NCI-H748 treated with DMSO at 0.1 percent for 48 hours (cell line): ENCODE measurements at regions not wholly inside any gene's neighbourhood (a gene's known extent, or its start where the extent isn't known, plus 50 kb on each side); places are given as distances from the start of the nearest gene placed in this dataset.

Experiments used
- DNase-seq: peaks from one replicate; lab custom pipeline; 2025; lab: John Stamatoyannopoulos, UW

GRCh38 chr5:14017904-14018303 is 73.4 kb upstream of the DNAH5 start:
- no peak for DNase-seq

DNA sequence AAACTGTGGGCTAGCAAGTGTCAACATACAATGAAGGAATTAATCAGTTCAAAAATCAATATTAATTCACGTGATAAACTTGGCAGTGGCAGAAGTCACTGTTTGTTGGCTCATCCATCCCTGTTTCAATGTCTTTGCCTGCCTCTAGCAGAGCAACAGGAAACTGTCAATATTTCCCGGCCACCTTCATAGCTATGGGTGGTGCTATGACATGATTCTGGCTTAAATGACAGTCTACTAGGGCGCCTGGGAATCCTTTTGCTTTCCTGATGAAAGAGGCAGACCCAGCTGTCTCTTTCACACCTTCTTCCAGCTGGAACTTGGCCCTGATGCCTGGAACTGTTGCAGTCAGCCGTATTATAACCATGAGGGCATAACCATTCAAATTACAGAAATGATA is 72.1 kb upstream of the DNAH5 start:
- no peak for DNase-seq

DNA sequence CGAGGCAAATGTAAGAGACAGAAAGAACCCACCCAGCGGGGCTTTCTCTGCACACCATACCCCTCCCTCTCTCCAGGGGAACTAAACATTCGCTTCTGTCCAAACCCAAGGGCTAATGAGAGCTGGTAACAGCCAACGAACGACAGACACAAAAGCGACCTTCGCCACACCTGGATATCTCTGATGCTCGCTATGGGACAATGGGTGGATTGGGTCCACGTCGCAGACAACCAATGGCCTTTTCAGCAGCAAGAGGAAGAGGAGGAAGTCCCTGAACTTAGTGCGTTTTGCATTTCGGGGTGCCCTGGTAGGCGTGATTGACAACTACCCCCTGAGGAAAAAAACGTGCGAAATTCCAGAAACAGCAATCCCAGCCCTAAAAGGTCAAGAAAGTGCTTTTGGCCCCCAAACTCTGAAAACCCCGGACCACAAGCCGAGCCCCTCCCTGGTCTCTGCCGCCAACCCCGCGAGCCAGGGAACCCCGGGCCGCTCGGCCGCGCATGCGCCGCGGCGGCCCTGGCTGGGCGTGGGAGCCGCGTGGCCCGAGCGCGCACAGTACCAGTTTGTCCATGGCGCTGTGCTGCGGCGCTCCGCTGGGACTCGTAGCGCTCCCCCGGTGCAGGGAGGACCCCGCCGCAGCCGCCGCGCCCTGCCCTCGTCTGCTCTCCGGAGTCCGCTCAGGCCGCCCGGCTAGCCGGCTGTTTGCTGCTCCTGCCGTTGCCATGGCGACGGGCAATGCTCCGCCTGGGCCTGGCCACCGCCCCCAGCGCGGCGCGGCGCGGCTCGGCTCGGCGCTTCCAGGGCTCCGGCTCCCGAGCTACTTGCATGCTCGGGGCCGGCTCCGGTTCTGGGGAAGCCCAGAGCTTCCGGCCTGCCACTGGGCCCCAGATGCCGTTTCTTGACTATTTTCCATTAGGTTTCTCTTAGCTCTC is 66.9 kb upstream of the DNAH5 start:
- DNase-seq = peak; percentile 100

- DNase-seq = peak; percentile 84
Observed at GRCh38 chr5:14009575-14009974, 65.1 kb upstream of the DNAH5 start.

GRCh38 chr5:14008819-14009311 is 64.4 kb upstream of the DNAH5 start:
- DNase-seq = peak; percentile 74

DNA sequence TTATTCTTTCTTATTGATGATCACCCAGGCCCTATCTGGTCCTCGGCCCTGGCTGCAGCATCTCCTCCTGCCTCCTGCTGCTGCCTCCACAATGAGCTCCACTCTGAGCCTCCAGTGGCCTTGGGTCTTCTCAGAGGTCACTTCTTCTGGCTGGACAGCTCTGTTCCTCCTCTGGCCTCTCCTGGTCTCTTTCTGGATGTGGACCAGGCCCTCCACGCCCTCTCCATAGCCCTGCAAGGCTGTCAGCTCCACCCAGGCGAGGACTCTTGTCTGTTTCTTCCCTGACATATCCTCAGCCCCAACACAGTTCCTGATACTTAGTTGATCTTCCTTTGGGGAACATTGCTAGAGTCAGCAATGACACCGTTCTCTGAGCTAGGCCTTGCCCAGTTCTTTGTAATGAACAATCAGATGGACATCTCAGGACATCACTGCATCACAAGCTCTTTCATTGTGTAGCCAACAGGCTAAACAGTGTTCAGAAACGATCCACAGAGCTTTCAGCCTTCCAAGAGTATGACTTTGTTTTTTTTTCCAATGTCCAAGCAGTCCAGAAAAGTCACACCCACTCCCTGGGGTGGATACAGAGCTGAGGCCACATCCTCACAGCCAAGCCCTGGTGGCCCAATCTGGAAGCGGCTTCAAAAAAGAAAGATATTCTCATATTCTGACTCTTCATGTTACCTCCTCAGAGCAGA is 62.5 kb upstream of the DNAH5 start:
- DNase-seq = no peak

GRCh38 chr5:14004598-14005394 is 60.3 kb upstream of the DNAH5 start:
- DNase-seq = no peak

- no peak for DNase-seq
Observed at GRCh38 chr5:14003936-14004335, 59.4 kb upstream of the DNAH5 start.

- no peak for DNase-seq
Observed at GRCh38 chr5:14003513-14003912, 59.0 kb upstream of the DNAH5 start.

DNA sequence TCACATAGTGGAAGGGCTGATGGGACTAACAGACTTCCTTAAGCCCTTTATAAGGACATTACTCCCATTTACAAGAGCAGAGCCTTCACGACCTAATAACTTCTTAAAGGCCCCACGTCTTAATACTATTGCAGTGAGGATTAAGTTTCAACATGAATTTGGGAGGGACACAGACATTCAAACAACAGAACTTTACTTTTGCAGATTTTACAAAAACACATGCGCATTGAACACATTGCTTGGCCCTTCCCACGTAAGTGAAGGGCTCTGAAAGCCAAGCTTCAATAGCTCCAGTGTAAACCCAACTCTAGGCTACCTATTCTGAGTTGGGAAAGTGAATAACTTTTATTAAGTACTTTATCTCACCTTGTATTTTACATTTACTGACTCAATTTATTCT is 53.8 kb upstream of the DNAH5 start:
- no peak for DNase-seq

DNA sequence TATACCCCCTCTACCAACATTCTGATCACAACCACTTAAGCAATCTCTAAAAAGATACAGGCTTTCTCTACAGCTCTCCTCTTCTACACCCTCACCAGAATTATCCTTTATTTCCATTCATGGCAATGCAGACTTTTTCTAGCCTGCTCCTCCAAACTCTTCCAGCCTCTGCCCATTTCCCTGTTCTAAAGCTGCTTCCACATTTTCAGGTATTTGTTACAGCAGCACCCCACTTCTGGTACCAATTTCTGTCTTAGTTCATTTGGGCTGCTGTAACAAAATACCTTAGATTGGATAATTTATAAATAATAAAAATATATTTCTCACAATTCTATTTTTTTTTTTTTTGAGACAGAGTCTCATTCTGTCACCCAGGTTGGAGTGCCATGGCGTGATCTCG is 53.0 kb upstream of the DNAH5 start:
- DNase-seq = no peak

DNA sequence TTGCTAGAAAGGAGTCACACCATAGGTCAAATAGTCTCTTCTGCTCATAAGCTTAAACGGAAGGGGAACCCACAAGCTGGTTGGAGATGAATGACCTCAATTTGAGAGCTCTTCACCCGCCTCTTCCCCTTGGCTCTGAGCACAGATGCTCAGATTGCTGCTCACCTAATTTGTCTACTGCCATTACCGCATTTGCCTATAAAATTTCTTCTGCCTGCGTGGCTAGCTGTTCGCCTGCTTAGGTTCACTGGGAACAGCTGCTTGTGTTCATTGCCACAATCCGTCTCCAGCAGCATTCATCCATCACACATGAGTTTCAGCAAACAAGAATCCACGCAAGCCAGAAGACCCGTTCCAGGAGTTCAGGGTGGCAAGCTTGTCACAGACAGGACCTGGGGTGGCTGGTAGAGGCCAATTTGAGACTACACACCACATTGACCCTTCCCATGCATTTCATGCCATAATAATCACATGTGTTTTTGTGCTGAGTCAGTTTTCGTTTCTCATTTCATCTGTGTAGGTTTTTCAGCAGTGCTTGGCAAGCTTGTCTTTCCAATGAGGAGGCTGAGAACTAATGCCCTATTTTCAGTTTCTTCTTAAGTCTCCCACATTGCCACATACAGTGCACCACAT is 50.2 kb upstream of the DNAH5 start:
- DNase-seq = no peak
